Osteoblast (primary cell): ENCODE measurements at regions not wholly inside any gene's neighbourhood (a gene's known extent, or its start where the extent isn't known, plus 50 kb on each side); places are given as distances from the start of the nearest gene placed in this dataset.

Experiments used
- DNase-seq: peaks from one replicate; pipeline ENCODE4 v3.0.0; 2011; ENCODE audit warnings: low spot score, mixed read lengths; ENCODE audit not compliant: insufficient read length; ENCODE audit errors: missing footprints
- H2AFZ ChIP-seq: 2 replicates; pipeline ENCODE4 v1.6.0; 2011; ENCODE audit warnings: mild to moderate bottlenecking, low read length
- H3K27ac ChIP-seq: 2 replicates; pipeline ENCODE4 v1.5.1; 2011; ENCODE audit warnings: mild to moderate bottlenecking, low read depth, low read length, moderate library complexity
- H3K27me3 ChIP-seq: 2 replicates; pipeline ENCODE4 v1.6.0; 2012; ENCODE audit warnings: mild to moderate bottlenecking, control low read depth, inconsistent platforms, low read length, moderate library complexity; ENCODE audit not compliant: insufficient read depth
- H3K36me3 ChIP-seq: 2 replicates; pipeline ENCODE4 v1.5.1; 2011; ENCODE audit warnings: mild to moderate bottlenecking, low read length, control low read depth, moderate library complexity; ENCODE audit not compliant: insufficient read depth
- H3K4me1 ChIP-seq: 2 replicates; pipeline ENCODE4 v1.5.1; 2011; ENCODE audit warnings: mild to moderate bottlenecking, low read length, control low read depth, moderate library complexity; ENCODE audit not compliant: insufficient read depth
- H3K4me2 ChIP-seq: 2 replicates; pipeline ENCODE4 v1.6.0; 2011; ENCODE audit warnings: mild to moderate bottlenecking, low read length; ENCODE audit not compliant: insufficient read depth
- H3K4me3 ChIP-seq: fragments of 200-600 bp; sonication (generic); 3 replicates; pipeline ENCODE4 v1.5.1; 2012; ENCODE audit warnings: mild to moderate bottlenecking, low read length, inconsistent platforms; ENCODE audit not compliant: insufficient read depth
- H3K79me2 ChIP-seq: 2 replicates; pipeline ENCODE4 v1.6.0; 2012; ENCODE audit warnings: mild to moderate bottlenecking, low read length, control low read depth, inconsistent platforms; ENCODE audit not compliant: insufficient read depth
- H3K9me3 ChIP-seq: 2 replicates; pipeline ENCODE4 v1.5.1; 2011; ENCODE audit warnings: low read depth, low read length, control low read depth
- H4K20me1 ChIP-seq: 2 replicates; pipeline ENCODE4 v1.6.0; 2012; ENCODE audit warnings: mild to moderate bottlenecking, low read length, control low read depth; ENCODE audit not compliant: insufficient read depth
- CTCF ChIP-seq: IDR thresholded peaks from 2 replicates; pipeline ENCODE4 v1.5.1; 2011; ENCODE audit warnings: mild to moderate bottlenecking, low read depth, low read length, moderate library complexity; ENCODE audit errors: extremely low read depth

- no peaks in the 10 kb centered on the region for H3K4me1 ChIP-seq
- TF ChIP-seq CTCF = no peak
- H3K36me3 ChIP-seq = no peaks in the 10 kb centered on the region
- no peaks in the 10 kb centered on the region for H3K79me2 ChIP-seq
- H3K27ac ChIP-seq = no peak overlapping the region
- H3K27me3 ChIP-seq = no peaks in the 10 kb centered on the region
- no peaks in the 10 kb centered on the region for H3K9me3 ChIP-seq
- no peak overlapping the region for H3K4me2 ChIP-seq
- H3K4me3 ChIP-seq = no peak overlapping the region
- DNase-seq = no peak
- no peak overlapping the region for H2AFZ ChIP-seq
- H4K20me1 ChIP-seq = no peaks in the 10 kb centered on the region
Observed at GRCh38 chr4:123470640-123471039, 74.0 kb downstream of the SPRY1 start.

- Histone ChIP-seq H3K4me3 (no peak overlapping the region), H3K27ac (no peak overlapping the region), H4K20me1 (no peaks in the 10 kb centered on the region), H3K4me2 (no peak overlapping the region), H2AFZ (no peak overlapping the region), H3K9me3 (no peaks in the 10 kb centered on the region), H3K79me2 (no peaks in the 10 kb centered on the region), H3K4me1 (no peaks in the 10 kb centered on the region), H3K27me3 (no peaks in the 10 kb centered on the region), H3K36me3 (no peaks in the 10 kb centered on the region)
- no peak for DNase-seq
- TF ChIP-seq CTCF = no peak
Observed at GRCh38 chr4:123471655-123472369, 75.2 kb downstream of the SPRY1 start.

DNA sequence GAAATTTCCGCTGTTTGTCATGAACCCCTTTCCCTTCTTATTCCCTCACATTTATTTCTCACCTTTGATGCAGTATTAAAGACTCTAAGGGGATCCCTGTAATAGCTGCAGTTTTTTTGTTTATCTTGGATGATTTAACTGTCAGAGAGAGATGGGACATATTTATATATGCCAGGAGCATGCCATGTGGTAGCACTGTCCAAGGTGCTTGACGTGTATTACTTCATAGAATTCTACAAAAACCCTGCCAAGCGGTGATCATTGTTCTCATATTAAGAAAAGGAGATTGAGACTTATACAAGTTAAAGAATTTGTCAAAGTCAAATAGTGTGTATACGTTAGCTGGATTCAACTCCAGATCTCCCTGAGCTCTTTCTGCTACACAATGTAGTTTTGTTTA, 78.2 kb downstream of the SPRY1 start:
- Histone ChIP-seq H3K4me3 (no peak overlapping the region), H3K27ac (no peak overlapping the region), H3K9me3 (no peaks in the 10 kb centered on the region), H2AFZ (no peak overlapping the region), H3K36me3 (no peaks in the 10 kb centered on the region), H3K79me2 (no peaks in the 10 kb centered on the region), H3K27me3 (no peaks in the 10 kb centered on the region), H4K20me1 (no peaks in the 10 kb centered on the region), H3K4me1 (peaks cover 3% of the 10 kb centered on the region), H3K4me2 (no peak overlapping the region)
- TF ChIP-seq CTCF = no peak
- no peak for DNase-seq

- Histone ChIP-seq H3K27ac (no peak overlapping the region), H3K79me2 (no peaks in the 10 kb centered on the region), H4K20me1 (no peaks in the 10 kb centered on the region), H3K4me3 (no peak overlapping the region), H3K4me2 (no peak overlapping the region), H2AFZ (no peak overlapping the region), H3K36me3 (no peaks in the 10 kb centered on the region), H3K27me3 (no peaks in the 10 kb centered on the region), H3K4me1 (peaks cover 8% of the 10 kb centered on the region), H3K9me3 (no peaks in the 10 kb centered on the region)
- no peak for TF ChIP-seq CTCF
- DNase-seq = no peak
Observed at GRCh38 chr4:123476089-123476488, 79.5 kb downstream of the SPRY1 start.
